ENCODE measurements at regions not wholly inside any gene's neighbourhood (a gene's known extent, or its start where the extent isn't known, plus 50 kb on each side); places are given as distances from the start of the nearest gene placed in this dataset.

DNA sequence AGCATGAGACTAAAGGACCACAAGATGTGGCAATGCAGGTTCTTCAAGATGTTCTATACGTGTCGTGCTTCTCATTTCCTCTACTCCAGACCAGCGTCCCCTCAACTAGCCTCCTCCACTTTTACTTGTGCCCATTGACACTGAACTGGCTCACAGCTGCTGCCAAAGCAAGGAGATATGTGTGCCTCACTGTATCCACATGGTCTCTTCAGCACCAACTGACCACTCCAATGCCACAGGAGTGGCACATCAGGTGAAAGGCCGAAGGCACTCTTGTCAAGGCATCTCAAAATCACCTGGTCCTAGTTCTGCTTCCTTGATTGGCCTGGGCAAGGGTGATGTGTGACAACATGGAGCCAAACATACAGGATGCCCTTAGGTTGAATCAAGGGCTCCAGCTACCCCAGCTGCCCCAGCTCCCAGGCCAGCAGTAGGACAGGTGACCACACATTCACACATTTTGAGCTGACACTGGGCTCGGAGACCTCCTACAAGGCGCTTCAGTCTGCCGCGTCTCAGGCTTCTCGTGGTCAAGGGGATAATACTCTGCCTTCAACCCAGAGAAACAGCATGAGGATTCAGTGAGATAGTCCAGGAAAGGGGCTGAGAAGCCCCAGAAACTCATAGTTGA is 205.2 kb upstream of the CDH4 start:
- Histone ChIP-seq H3K27ac (replicated peaks; ENCODE audit: low read length) (no peak overlapping the region), H3K4ac (ENCODE audit: low read length) (no peak overlapping the region), H2BK15ac (ENCODE audit: low read length) (no peak overlapping the region), H4K8ac (ENCODE audit: low read depth, low read length) (no peak overlapping the region), H3K14ac (ENCODE audit: low read length) (no peak overlapping the region), H3K9me3 (replicated peaks in 1 of 2; ENCODE audit: control insufficient read depth in 2 of 2, insufficient read depth in 1 of 2, low read depth in 1 of 2, low read length in 2 of 2) (peaks cover 0 to 3% of the 10 kb centered on the region in 2 donors), H3K36me3 (replicated peaks in 1 of 2; ENCODE audit: control insufficient read depth in 2 of 2, insufficient read depth in 2 of 2, low read length in 2 of 2) (no peaks in the 10 kb centered on the region), H2AFZ (ENCODE audit: low read length) (no peak overlapping the region), H3K4me1 (ENCODE audit: control insufficient read depth in 2 of 2, insufficient read depth in 1 of 2, low read depth in 1 of 2, low read length in 2 of 2) (no peaks in the 10 kb centered on the region), H3K79me1 (ENCODE audit: low read depth, low read length) (no peaks in the 10 kb centered on the region), H2AK5ac (ENCODE audit: low read depth, low read length) (no peak overlapping the region), H4K91ac (ENCODE audit: low read depth, low read length, poor library complexity) (no peak overlapping the region), H3K18ac (ENCODE audit: low read length) (no peak overlapping the region), H2BK5ac (ENCODE audit: low read length) (peak overlapping the region; percentile 49), H2BK12ac (ENCODE audit: low read length) (no peak overlapping the region), H3K27me3 (ENCODE audit: control insufficient read depth in 3 of 3, insufficient read depth in 3 of 3, low read depth in 1 of 3, low read length in 3 of 3) (no peaks in the 10 kb centered on the region), H2BK120ac (ENCODE audit: low read depth, low read length) (no peak overlapping the region), H3K4me2 (ENCODE audit: insufficient read depth, low read length, poor library complexity, severe bottlenecking) (no peak overlapping the region), H3K4me3 (ENCODE audit: low read length in 2 of 2) (no peak overlapping the region), H3K23ac (ENCODE audit: low read depth, low read length, poor library complexity) (no peak overlapping the region), H3K9ac (ENCODE audit: low read depth, low read length, poor library complexity) (no peak overlapping the region)
- WGBS, 2 donors (ENCODE audit: extremely low coverage in 2 of 2, insufficient read length in 2 of 2, insufficient replicate concordance in 1 of 2): no CpG with 5 or more reads among the region's 9 CpGs
- DNase-seq (ENCODE audit: low spot score): no peak

DNA sequence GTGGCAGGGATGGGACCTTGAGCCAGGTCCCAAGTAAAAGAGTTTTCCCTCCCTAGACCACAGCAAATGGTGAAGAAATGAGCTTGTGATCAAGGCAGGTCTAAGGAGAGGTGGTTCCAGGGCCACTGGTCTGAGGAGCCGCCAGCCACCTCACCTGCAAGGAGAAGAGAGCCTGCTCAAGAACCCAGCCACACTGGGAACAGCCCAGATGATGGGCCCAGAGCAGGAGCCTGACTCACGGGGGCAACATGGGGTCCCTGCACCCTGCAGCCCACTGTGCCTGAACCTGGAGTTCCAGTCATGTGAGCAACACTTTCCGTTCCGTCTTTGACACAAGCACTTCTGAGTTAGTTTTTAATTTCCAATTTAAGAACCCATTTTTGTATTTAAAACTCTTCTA is 204.5 kb upstream of the CDH4 start:
- Histone ChIP-seq H3K79me1 (ENCODE audit: low read depth, low read length) (no peaks in the 10 kb centered on the region), H3K36me3 (replicated peaks in 1 of 2; ENCODE audit: control insufficient read depth in 2 of 2, insufficient read depth in 2 of 2, low read length in 2 of 2) (no peaks in the 10 kb centered on the region), H4K91ac (ENCODE audit: low read depth, low read length, poor library complexity) (no peak overlapping the region), H3K4me3 (ENCODE audit: low read length in 2 of 2) (no peak overlapping the region), H2AK5ac (ENCODE audit: low read depth, low read length) (no peak overlapping the region), H3K4me2 (ENCODE audit: insufficient read depth, low read length, poor library complexity, severe bottlenecking) (no peak overlapping the region), H3K27ac (replicated peaks; ENCODE audit: low read length) (no peak overlapping the region), H4K8ac (ENCODE audit: low read depth, low read length) (no peak overlapping the region), H2BK12ac (ENCODE audit: low read length) (no peak overlapping the region), H3K23ac (ENCODE audit: low read depth, low read length, poor library complexity) (no peak overlapping the region), H3K18ac (ENCODE audit: low read length) (no peak overlapping the region), H2BK5ac (ENCODE audit: low read length) (no peak overlapping the region), H3K27me3 (ENCODE audit: control insufficient read depth in 3 of 3, insufficient read depth in 3 of 3, low read depth in 1 of 3, low read length in 3 of 3) (no peaks in the 10 kb centered on the region), H2BK120ac (ENCODE audit: low read depth, low read length) (no peak overlapping the region), H3K9ac (ENCODE audit: low read depth, low read length, poor library complexity) (no peak overlapping the region), H3K4me1 (ENCODE audit: control insufficient read depth in 2 of 2, insufficient read depth in 1 of 2, low read depth in 1 of 2, low read length in 2 of 2) (peaks cover 0 to 2% of the 10 kb centered on the region in 2 donors), H3K14ac (ENCODE audit: low read length) (no peak overlapping the region), H2AFZ (ENCODE audit: low read length) (no peak overlapping the region), H2BK15ac (ENCODE audit: low read length) (no peak overlapping the region), H3K4ac (ENCODE audit: low read length) (no peak overlapping the region), H3K9me3 (replicated peaks in 1 of 2; ENCODE audit: control insufficient read depth in 2 of 2, insufficient read depth in 1 of 2, low read depth in 1 of 2, low read length in 2 of 2) (peaks cover 0 to 3% of the 10 kb centered on the region in 2 donors)
- WGBS, 2 donors (ENCODE audit: extremely low coverage in 2 of 2, insufficient read length in 2 of 2, insufficient replicate concordance in 1 of 2): no CpG with 5 or more reads among the region's 4 CpGs
- no peak for DNase-seq (ENCODE audit: low spot score)

DNA sequence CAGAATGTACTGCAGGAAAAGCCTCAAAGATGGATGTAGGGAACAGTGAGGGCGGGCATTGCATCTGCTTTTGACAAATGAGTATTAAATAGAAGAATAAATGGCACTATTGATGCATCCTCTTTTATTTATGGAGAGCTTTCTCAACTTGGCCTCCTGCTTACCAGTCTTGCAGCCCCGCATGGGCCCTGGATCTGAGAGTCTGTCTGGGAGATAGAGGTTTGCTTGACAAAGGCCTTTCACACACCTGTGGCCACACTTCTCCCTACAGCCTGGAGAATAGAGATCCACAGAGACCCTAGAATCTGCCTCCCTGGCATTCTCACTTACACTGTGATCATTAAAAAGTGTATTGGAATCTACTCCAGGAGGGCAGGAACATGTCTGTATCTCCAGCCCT is 203.8 kb upstream of the CDH4 start:
- WGBS, 2 donors (ENCODE audit: extremely low coverage in 2 of 2, insufficient read length in 2 of 2, insufficient replicate concordance in 1 of 2): no CpG with 5 or more reads among the region's 2 CpGs
- no peak overlapping the region for H3K18ac ChIP-seq (ENCODE audit: low read length)
- H3K27me3 ChIP-seq (ENCODE audit: control insufficient read depth in 3 of 3, insufficient read depth in 3 of 3, low read depth in 1 of 3, low read length in 3 of 3): peaks cover 0 to 3% (median 0%) of the 10 kb centered on the region in 3 experiments
- DNase-seq (ENCODE audit: low spot score): no peak
- no peak overlapping the region for H2AK5ac ChIP-seq (ENCODE audit: low read depth, low read length)
- no peak overlapping the region for H3K4ac ChIP-seq (ENCODE audit: low read length)
- H3K9ac ChIP-seq (ENCODE audit: low read depth, low read length, poor library complexity): no peak overlapping the region
- H4K91ac ChIP-seq (ENCODE audit: low read depth, low read length, poor library complexity): no peak overlapping the region
- no peak overlapping the region for H3K14ac ChIP-seq (ENCODE audit: low read length)
- H2BK12ac ChIP-seq (ENCODE audit: low read length): no peak overlapping the region
- H3K36me3 ChIP-seq (replicated peaks in 1 of 2; ENCODE audit: control insufficient read depth in 2 of 2, insufficient read depth in 2 of 2, low read length in 2 of 2): no peaks in the 10 kb centered on the region
- H2BK15ac ChIP-seq (ENCODE audit: low read length): no peak overlapping the region
- H2BK120ac ChIP-seq (ENCODE audit: low read depth, low read length): no peak overlapping the region
- no peaks in the 10 kb centered on the region for H3K79me1 ChIP-seq (ENCODE audit: low read depth, low read length)
- H3K27ac ChIP-seq (replicated peaks; ENCODE audit: low read length): no peak overlapping the region
- peaks cover 0 to 8% of the 10 kb centered on the region in 2 donors for H3K4me1 ChIP-seq (ENCODE audit: control insufficient read depth in 2 of 2, insufficient read depth in 1 of 2, low read depth in 1 of 2, low read length in 2 of 2)
- no peak overlapping the region for H3K4me3 ChIP-seq (ENCODE audit: low read length in 2 of 2)
- no peak overlapping the region for H3K4me2 ChIP-seq (ENCODE audit: insufficient read depth, low read length, poor library complexity, severe bottlenecking)
- no peak overlapping the region for H2BK5ac ChIP-seq (ENCODE audit: low read length)
- no peak overlapping the region for H2AFZ ChIP-seq (ENCODE audit: low read length)
- no peak overlapping the region for H3K23ac ChIP-seq (ENCODE audit: low read depth, low read length, poor library complexity)
- peaks cover 0 to 3% of the 10 kb centered on the region in 2 donors for H3K9me3 ChIP-seq (replicated peaks in 1 of 2; ENCODE audit: control insufficient read depth in 2 of 2, insufficient read depth in 1 of 2, low read depth in 1 of 2, low read length in 2 of 2)
- no peak overlapping the region for H4K8ac ChIP-seq (ENCODE audit: low read depth, low read length)

DNA sequence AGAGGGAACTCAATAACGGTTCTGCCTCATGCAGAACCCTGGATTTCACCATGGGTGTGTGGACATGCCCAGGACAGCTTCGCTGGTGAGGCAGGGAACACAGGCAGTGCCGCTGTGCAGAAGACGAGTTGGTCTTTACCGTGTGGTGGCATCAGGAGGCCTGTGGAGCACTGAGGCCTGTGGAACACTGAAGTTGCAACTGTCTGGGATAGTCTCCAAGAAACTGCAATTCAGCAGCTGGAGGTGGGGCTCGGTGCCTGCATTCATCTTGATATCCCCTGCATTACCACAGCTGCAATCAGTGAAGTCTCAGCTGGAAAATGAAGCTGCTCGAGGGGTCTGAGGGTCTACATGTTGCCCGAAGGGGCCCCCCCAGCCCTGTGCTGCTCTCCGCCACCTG is 202.4 kb upstream of the CDH4 start:
- DNase-seq (ENCODE audit: low spot score): no peak
- Histone ChIP-seq H3K27me3 (ENCODE audit: control insufficient read depth in 3 of 3, insufficient read depth in 3 of 3, low read depth in 1 of 3, low read length in 3 of 3) (peaks cover 0 to 3% (median 0%) of the 10 kb centered on the region in 3 experiments), H3K9me3 (replicated peaks in 1 of 2; ENCODE audit: control insufficient read depth in 2 of 2, insufficient read depth in 1 of 2, low read depth in 1 of 2, low read length in 2 of 2) (peaks cover 0 to 3% of the 10 kb centered on the region in 2 donors), H4K8ac (ENCODE audit: low read depth, low read length) (no peak overlapping the region), H3K4me1 (ENCODE audit: control insufficient read depth in 2 of 2, insufficient read depth in 1 of 2, low read depth in 1 of 2, low read length in 2 of 2) (peaks cover 0 to 8% of the 10 kb centered on the region in 2 donors), H2BK15ac (ENCODE audit: low read length) (no peak overlapping the region), H3K4me2 (ENCODE audit: insufficient read depth, low read length, poor library complexity, severe bottlenecking) (no peak overlapping the region), H3K18ac (ENCODE audit: low read length) (peak overlapping the region; percentile 1), H3K27ac (replicated peaks; ENCODE audit: low read length) (no peak overlapping the region), H3K36me3 (replicated peaks in 1 of 2; ENCODE audit: control insufficient read depth in 2 of 2, insufficient read depth in 2 of 2, low read length in 2 of 2) (no peaks in the 10 kb centered on the region), H3K23ac (ENCODE audit: low read depth, low read length, poor library complexity) (no peak overlapping the region), H3K4me3 (ENCODE audit: low read length in 2 of 2) (no peak overlapping the region), H4K91ac (ENCODE audit: low read depth, low read length, poor library complexity) (no peak overlapping the region), H2AK5ac (ENCODE audit: low read depth, low read length) (no peak overlapping the region), H2BK12ac (ENCODE audit: low read length) (no peak overlapping the region), H2BK120ac (ENCODE audit: low read depth, low read length) (no peak overlapping the region), H2BK5ac (ENCODE audit: low read length) (no peak overlapping the region), H3K79me1 (ENCODE audit: low read depth, low read length) (no peaks in the 10 kb centered on the region), H2AFZ (ENCODE audit: low read length) (no peak overlapping the region), H3K4ac (ENCODE audit: low read length) (no peak overlapping the region), H3K9ac (ENCODE audit: low read depth, low read length, poor library complexity) (no peak overlapping the region), H3K14ac (ENCODE audit: low read length) (no peak overlapping the region)
- no CpG with 5 or more reads among the region's 9 CpGs for WGBS, 2 donors (ENCODE audit: extremely low coverage in 2 of 2, insufficient read length in 2 of 2, insufficient replicate concordance in 1 of 2)

All from neuronal stem cell (in vitro differentiated cells).